NCI-H2196 (cell line): ENCODE measurements at regions not wholly inside any gene's neighbourhood (a gene's known extent, or its start where the extent isn't known, plus 50 kb on each side); places are given as distances from the start of the nearest gene placed in this dataset.
"Not testable (repeated sequence)": the region's sequence is repeated elsewhere in the genome, so short reads cannot be mapped to it uniquely, and the experiment has no call there.

ENCODE experiments used
- DNase-seq: peaks from one replicate; lab custom pipeline; 2025; ENCODE audit not compliant: unreplicated experiment; lab: John Stamatoyannopoulos, UW

GRCh38 chr20:41733151-41733550 is 115.0 kb upstream of the CHD6 start:
- DNase-seq: no peak

- DNase-seq: not testable (repeated sequence)
Measured at GRCh38 chr20:41731198-41731597, 113.0 kb upstream of the CHD6 start.

GRCh38 chr20:41727681-41728080 is 109.5 kb upstream of the CHD6 start:
- not testable (repeated sequence) for DNase-seq

- DNase-seq: no peak
Measured at GRCh38 chr20:41726727-41727126, 108.5 kb upstream of the CHD6 start.

- DNase-seq: no peak
Measured at GRCh38 chr20:41719151-41719550, 101.0 kb upstream of the CHD6 start.

- peak; percentile 64 for DNase-seq
Measured at GRCh38 chr20:41717483-41717882, 99.3 kb upstream of the CHD6 start.

- no peak for DNase-seq
Measured at GRCh38 chr20:41716911-41717310, 98.7 kb upstream of the CHD6 start.

- no peak for DNase-seq
Measured at GRCh38 chr20:41716436-41716835, 98.3 kb upstream of the CHD6 start.

- no peak for DNase-seq
Measured at GRCh38 chr20:41715526-41715925, 97.3 kb upstream of the CHD6 start.

- no peak for DNase-seq
Measured at GRCh38 chr20:41714030-41714429, 95.9 kb upstream of the CHD6 start.

- DNase-seq: no peak
Measured at GRCh38 chr20:41704896-41705295, 86.7 kb upstream of the CHD6 start.

GRCh38 chr20:41702647-41703046 is 84.5 kb upstream of the CHD6 start:
- no peak for DNase-seq

GRCh38 chr20:41701588-41702348 is 83.6 kb upstream of the CHD6 start:
- no peak for DNase-seq

- DNase-seq: not testable (repeated sequence)
Measured at GRCh38 chr20:41699673-41700072, 81.5 kb upstream of the CHD6 start.

GRCh38 chr20:41697861-41698559 is 79.8 kb upstream of the CHD6 start:
- DNase-seq: peak; percentile 43

- no peak for DNase-seq
Measured at GRCh38 chr20:41696428-41696827, 78.3 kb upstream of the CHD6 start.

GRCh38 chr20:41694796-41695195 is 76.6 kb upstream of the CHD6 start:
- no peak for DNase-seq

GRCh38 chr20:41693136-41693979 is 75.2 kb upstream of the CHD6 start:
- peak; percentile 92 for DNase-seq

GRCh38 chr20:41692479-41693135 is 74.4 kb upstream of the CHD6 start:
- peak; percentile 55 for DNase-seq

GRCh38 chr20:41691443-41691842 is 73.3 kb upstream of the CHD6 start:
- DNase-seq: no peak

- DNase-seq: no peak
Measured at GRCh38 chr20:41690702-41691101, 72.5 kb upstream of the CHD6 start.
